Brain microvascular endothelial cell (primary cell): ENCODE measurements at regions not wholly inside any gene's neighbourhood (a gene's known extent, or its start where the extent isn't known, plus 50 kb on each side); places are given as distances from the start of the nearest gene placed in this dataset.

Experiments
- DNase-seq: peaks from one replicate; pipeline ENCODE4 v3.0.0-alpha.2; 2020
- H3K27ac ChIP-seq: fragments of 250-450 bp; sonication (Bioruptor Pico); 2 replicates; pipeline ENCODE4 v1.5.1; 2020; ENCODE audit warnings: mild to moderate bottlenecking, moderate library complexity
- H3K27me3 ChIP-seq: fragments of 250-450 bp; sonication (Bioruptor Pico); replicated peaks from 2 replicates; pipeline ENCODE4 v1.5.1; 2020; ENCODE audit warnings: mild to moderate bottlenecking
- H3K36me3 ChIP-seq: fragments of 250-450 bp; sonication (Bioruptor Pico); replicated peaks from 2 replicates; pipeline ENCODE4 v1.5.1; 2020; ENCODE audit warnings: mild to moderate bottlenecking
- H3K4me3 ChIP-seq: 2 replicates; pipeline ENCODE4 v1.5.1; 2011; ENCODE audit warnings: low read depth, mild to moderate bottlenecking, control low read depth, low read length, moderate library complexity
- CTCF ChIP-seq: IDR thresholded peaks from 2 replicates; pipeline ENCODE4 v1.5.1; 2011; ENCODE audit warnings: low read depth, mild to moderate bottlenecking, moderate library complexity, low read length, control low read depth, inconsistent platforms; ENCODE audit errors: missing control alignments
- in situ Hi-C: cut with HindIII; loops from 2 replicates; pipeline ENCODE4 v1.10.0; 2017; ENCODE audit warnings: low sequenced_read_pairs, low pct_ligation_motif_present

GRCh38 chr21:43269957-43270705, 101.3 kb downstream of the CRYAA start:
- Histone ChIP-seq H3K27ac (no peak overlapping the region), H3K4me3 (no peak overlapping the region), H3K27me3 (peaks cover 1% of the 10 kb centered on the region), H3K36me3 (no peaks in the 10 kb centered on the region)
- DNase-seq: no peak
- no peak for TF ChIP-seq CTCF
- in situ Hi-C loops: no loop called here

- no peak overlapping the region for H3K4me3 ChIP-seq
- TF ChIP-seq CTCF: peak; percentile 63
- H3K27ac ChIP-seq: no peak overlapping the region
- no peaks in the 10 kb centered on the region for H3K27me3 ChIP-seq
- H3K36me3 ChIP-seq: no peaks in the 10 kb centered on the region
- in situ Hi-C loops: no loop called here
- DNase-seq: no peak
Observed at GRCh38 chr21:43269440-43269839, 100.6 kb downstream of the CRYAA start.

GRCh38 chr21:43268804-43269186, 100.0 kb downstream of the CRYAA start:
- Histone ChIP-seq H3K36me3 (no peaks in the 10 kb centered on the region), H3K4me3 (no peak overlapping the region), H3K27ac (no peak overlapping the region), H3K27me3 (no peaks in the 10 kb centered on the region)
- DNase-seq: no peak
- peak; percentile 6 for TF ChIP-seq CTCF
- in situ Hi-C loops: no loop called here

GRCh38 chr21:43268086-43268803, 99.4 kb downstream of the CRYAA start:
- TF ChIP-seq CTCF: no peak
- Histone ChIP-seq H3K27me3 (no peaks in the 10 kb centered on the region), H3K36me3 (no peaks in the 10 kb centered on the region), H3K4me3 (no peak overlapping the region), H3K27ac (no peak overlapping the region)
- in situ Hi-C loops: no loop called here
- DNase-seq: no peak

- H3K36me3 ChIP-seq: no peaks in the 10 kb centered on the region
- H3K4me3 ChIP-seq: no peak overlapping the region
- H3K27ac ChIP-seq: no peak overlapping the region
- TF ChIP-seq CTCF: no peak
- in situ Hi-C loops: no loop called here
- no peaks in the 10 kb centered on the region for H3K27me3 ChIP-seq
- no peak for DNase-seq
Observed at GRCh38 chr21:43267391-43268085, 98.7 kb downstream of the CRYAA start.
